ENCODE measurements at regions not wholly inside any gene's neighbourhood (a gene's known extent, or its start where the extent isn't known, plus 50 kb on each side); places are given as distances from the start of the nearest gene placed in this dataset.

GRCh38 chr5:158126442-158127405, 267.8 kb upstream of the CLINT1 start:
- no peak overlapping the region for H3K4me3 ChIP-seq (ENCODE audit: low read depth, poor library complexity, severe bottlenecking)
- intact Hi-C loops (cut with DNase I; ENCODE audit: low total_unique reads): no loop called here
- WGBS, 2 donors: 65 to 67% methylated on average over 11 of the region's 11 CpGs
- no peak for DNase-seq (ENCODE audit: low spot score in 2 of 2)
- no peak for TF ChIP-seq POLR2A (IDR thresholded peaks at IDR 0.05)
- TF ChIP-seq, protein P1, sequence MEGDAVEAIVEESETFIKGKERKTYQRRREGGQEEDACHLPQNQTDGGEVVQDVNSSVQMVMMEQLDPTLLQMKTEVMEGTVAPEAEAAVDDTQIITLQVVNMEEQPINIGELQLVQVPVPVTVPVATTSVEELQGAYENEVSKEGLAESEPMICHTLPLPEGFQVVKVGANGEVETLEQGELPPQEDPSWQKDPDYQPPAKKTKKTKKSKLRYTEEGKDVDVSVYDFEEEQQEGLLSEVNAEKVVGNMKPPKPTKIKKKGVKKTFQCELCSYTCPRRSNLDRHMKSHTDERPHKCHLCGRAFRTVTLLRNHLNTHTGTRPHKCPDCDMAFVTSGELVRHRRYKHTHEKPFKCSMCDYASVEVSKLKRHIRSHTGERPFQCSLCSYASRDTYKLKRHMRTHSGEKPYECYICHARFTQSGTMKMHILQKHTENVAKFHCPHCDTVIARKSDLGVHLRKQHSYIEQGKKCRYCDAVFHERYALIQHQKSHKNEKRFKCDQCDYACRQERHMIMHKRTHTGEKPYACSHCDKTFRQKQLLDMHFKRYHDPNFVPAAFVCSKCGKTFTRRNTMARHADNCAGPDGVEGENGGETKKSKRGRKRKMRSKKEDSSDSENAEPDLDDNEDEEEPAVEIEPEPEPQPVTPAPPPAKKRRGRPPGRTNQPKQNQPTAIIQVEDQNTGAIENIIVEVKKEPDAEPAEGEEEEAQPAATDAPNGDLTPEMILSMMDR (IDR thresholded peaks at IDR 0.05): no peak

GRCh38 chr5:158124606-158125316, 265.8 kb upstream of the CLINT1 start:
- no peak for DNase-seq (ENCODE audit: low spot score in 2 of 2)
- intact Hi-C loops (cut with DNase I; ENCODE audit: low total_unique reads): no loop called here
- WGBS, 2 donors: 98 to 99% methylated on average over 3 of the region's 3 CpGs
- no peak for TF ChIP-seq POLR2A (IDR thresholded peaks at IDR 0.05)
- TF ChIP-seq, protein P1 (IDR thresholded peaks at IDR 0.05): no peak
- H3K4me3 ChIP-seq (ENCODE audit: low read depth, poor library complexity, severe bottlenecking): no peak overlapping the region

GRCh38 chr5:158123595-158123994, 264.6 kb upstream of the CLINT1 start:
- intact Hi-C loops (cut with DNase I; ENCODE audit: low total_unique reads): no loop called here
- 84 to 88% methylated on average over 3 of the region's 3 CpGs for WGBS, 2 donors
- DNase-seq (ENCODE audit: low spot score in 2 of 2): no peak
- no peak overlapping the region for H3K4me3 ChIP-seq (ENCODE audit: low read depth, poor library complexity, severe bottlenecking)
- no peak for TF ChIP-seq POLR2A (IDR thresholded peaks at IDR 0.05)
- TF ChIP-seq, protein P1 (IDR thresholded peaks at IDR 0.05): no peak

DNA sequence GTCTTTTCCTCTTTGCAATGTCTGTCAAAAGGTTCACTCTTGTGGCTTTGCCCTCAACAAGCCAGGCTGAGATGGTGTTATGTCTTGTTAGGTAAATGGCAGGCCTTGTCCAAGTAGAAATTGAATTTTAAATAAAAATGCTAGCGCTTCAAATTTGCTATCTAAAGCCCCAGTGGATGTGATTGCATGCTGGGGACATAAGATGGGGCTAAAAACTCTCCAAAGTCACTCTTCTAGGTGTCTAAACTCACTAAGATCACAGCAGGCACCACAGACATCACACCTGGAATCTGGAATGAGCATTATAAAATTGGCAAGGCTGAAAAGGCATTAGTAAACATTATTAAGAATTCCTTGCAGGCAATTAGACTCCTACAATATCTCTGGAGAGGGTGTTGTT, 262.7 kb upstream of the CLINT1 start:
- TF ChIP-seq POLR2A (IDR thresholded peaks at IDR 0.05): no peak
- TF ChIP-seq, protein P1 (IDR thresholded peaks at IDR 0.05): no peak
- intact Hi-C loops (cut with DNase I; ENCODE audit: low total_unique reads): no loop called here
- DNase-seq (ENCODE audit: low spot score in 2 of 2): no peak
- H3K4me3 ChIP-seq (ENCODE audit: low read depth, poor library complexity, severe bottlenecking): no peak overlapping the region
- WGBS, 2 donors: 81 to 89% methylated on average over 1 of the region's 1 CpG

DNA sequence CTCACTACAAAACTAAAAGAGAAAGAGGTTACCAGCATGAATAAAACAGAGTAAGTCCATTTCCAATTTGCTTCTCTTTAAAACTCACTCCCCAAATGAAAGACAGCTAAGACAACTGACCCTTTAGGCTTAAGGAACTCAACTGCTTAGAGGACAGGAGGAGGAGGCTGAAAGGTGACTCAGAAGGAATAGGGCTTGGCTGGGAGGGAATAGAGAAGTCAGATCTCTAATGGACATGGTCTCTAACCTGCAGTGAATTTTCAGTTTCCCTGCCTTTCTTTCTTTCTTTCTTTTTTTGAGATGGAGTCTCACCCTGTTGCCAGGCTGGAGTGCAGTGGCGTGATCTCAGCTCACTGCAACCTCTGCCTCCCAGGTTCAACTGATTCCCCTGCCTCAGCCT, 261.8 kb upstream of the CLINT1 start:
- 90% methylated on average over 1 of the region's 1 CpG for WGBS, 2 donors
- no peak overlapping the region for H3K4me3 ChIP-seq (ENCODE audit: low read depth, poor library complexity, severe bottlenecking)
- no peak for DNase-seq (ENCODE audit: low spot score in 2 of 2)
- TF ChIP-seq POLR2A (IDR thresholded peaks at IDR 0.05): no peak
- TF ChIP-seq, protein P1 (IDR thresholded peaks at IDR 0.05): no peak
- intact Hi-C loops (cut with DNase I; ENCODE audit: low total_unique reads): no loop called here

All from lower leg skin (tissue), 4 donors.